Pancreas (tissue), 10 donors: ENCODE measurements at regions not wholly inside any gene's neighbourhood (a gene's known extent, or its start where the extent isn't known, plus 50 kb on each side); places are given as distances from the start of the nearest gene placed in this dataset.

ENCODE experiments used
- ATAC-seq, 4 donors: fragments of 200-7000 bp; cut with Tn5 transposase; one replicate each; pipeline versions ENCODE4 v1.8.0 to v1.9.1; 2020; ENCODE audit warnings: mild to moderate bottlenecking in 4 of 4, moderate library complexity in 4 of 4
- DNase-seq, 6 donors: peaks; one replicate each; pipeline ENCODE4 v3.0.0-alpha.2; 2020
- FAIRE-seq: peaks from 2 replicates; lab custom pipeline; 2012; peaks lifted over from hg19 to GRCh38; lab: Jason Lieb, UNC
- H3K27ac ChIP-seq, 4 donors: fragments of 200-600 bp; sonication (generic); 1 replicate in 3 of 4; 2 replicates in 1 of 4; pipeline versions ENCODE4 v1.5.0 to v1.8.0; 2020
- H3K27me3 ChIP-seq, 4 donors: fragments of 200-600 bp; one replicate each; pipeline ENCODE4 v1.8.0; 2021
- H3K36me3 ChIP-seq, 3 donors: fragments of 200-600 bp; sonication (generic) in 1 of 3; one replicate each; pipeline versions ENCODE4 v1.5.0 to v1.8.0; 2020 to 2021
- H3K4me1 ChIP-seq, 3 donors: fragments of 200-600 bp; one replicate each; pipeline ENCODE4 v1.8.0; 2021
- H3K4me3 ChIP-seq, 4 donors: fragments of 200-600 bp; sonication (generic) in 2 of 4; one replicate each; pipeline versions ENCODE4 v1.5.0 to v1.8.0; 2020 to 2021
- H3K9me3 ChIP-seq, 4 donors: fragments of 200-600 bp; one replicate each; pipeline ENCODE4 v1.8.0; 2021
- WGBS, 2 donors: extraction: QIAGEN DNeasy Blood & Tissue Kit; methylation state at CpG; one replicate each; pipeline ENCODE4 v1.1.7; 2013; 5-methylcytosine and 5-hydroxymethylcytosine counted together
- intact Hi-C, 3 donors: fragments of 100-400 bp; cut with DNase I; formaldehyde crosslinking; loops; one replicate each; pipeline versions ENCODE4 v1.11.1 to v1.14.2; 2022
- TF ChIP-seq, protein P1 (sequence below), 4 donors: fragments of 200-600 bp; sonication (generic) in 3 of 4; IDR thresholded peaks; one replicate each; pipeline versions ENCODE4 v1.5.0 to v1.8.0; 2021; ENCODE audit warnings: antibody characterized with exemption in 4 of 4
- donor health status: healthy with polysubstance abuse.
- donor health status: DM: no; HTN: no; CAD: no; lungs with moderate emphysema.
- donor health status: DM: no; HTN: no; CAD: no.
- donor health status: control.
- donor health status: control.
- donor health status: Bipolar disorder and iron deficiency.
- donor health status: DM: yes; HTN: yes; CAD: no.
- donor health status: DM: no; HTN: no; CAD: no.
- donor health status: DM: no; HTN: no; CAD: no.
- donor health status: DM: yes; HTN: yes; CAD: no.

DNA sequence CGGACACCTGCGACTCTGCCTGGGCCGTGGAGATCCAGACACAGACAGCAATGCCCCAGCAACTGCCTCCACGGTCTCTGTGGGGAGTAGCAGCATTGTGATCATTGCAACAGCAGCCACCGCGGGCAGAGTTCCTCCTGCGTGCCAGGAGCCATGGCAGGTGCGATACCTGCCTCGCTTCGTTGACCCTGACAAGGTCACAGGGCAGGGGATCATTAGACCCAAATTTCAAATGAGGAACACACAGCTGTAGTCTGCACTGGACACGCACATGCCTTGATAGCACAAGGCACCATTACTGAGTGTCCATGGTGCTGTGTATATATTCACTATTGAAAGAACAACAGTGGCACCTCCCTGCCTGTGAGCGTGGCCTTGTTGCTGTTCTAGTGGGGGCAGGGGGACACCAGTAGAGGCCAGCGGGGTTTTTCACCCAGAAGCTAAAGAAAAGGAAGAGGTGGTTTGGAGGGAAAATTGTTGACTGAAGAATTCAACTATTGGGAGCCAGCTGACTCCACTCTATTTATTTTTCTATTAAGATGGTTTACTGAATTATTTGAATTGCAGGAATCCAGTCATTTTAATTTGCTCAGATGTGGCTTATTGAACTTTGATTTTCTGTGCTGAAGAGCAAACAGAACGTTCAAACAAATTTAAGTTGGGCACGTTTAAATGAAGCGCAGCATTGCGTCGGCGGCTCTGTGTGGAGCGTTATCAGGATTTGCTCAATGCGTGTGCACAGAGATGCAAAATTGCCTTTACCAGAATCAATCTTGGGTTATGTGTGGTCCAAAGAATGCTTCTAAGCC lies 60.2 kb upstream of the RPS6KA2 start:
- no peaks in the 10 kb centered on the region for H3K27me3 ChIP-seq
- intact Hi-C loops: no loop called here
- H3K4me1 ChIP-seq: peaks cover 0 to 14% (median 3%) of the 10 kb centered on the region in 3 donors
- TF ChIP-seq, protein P1, sequence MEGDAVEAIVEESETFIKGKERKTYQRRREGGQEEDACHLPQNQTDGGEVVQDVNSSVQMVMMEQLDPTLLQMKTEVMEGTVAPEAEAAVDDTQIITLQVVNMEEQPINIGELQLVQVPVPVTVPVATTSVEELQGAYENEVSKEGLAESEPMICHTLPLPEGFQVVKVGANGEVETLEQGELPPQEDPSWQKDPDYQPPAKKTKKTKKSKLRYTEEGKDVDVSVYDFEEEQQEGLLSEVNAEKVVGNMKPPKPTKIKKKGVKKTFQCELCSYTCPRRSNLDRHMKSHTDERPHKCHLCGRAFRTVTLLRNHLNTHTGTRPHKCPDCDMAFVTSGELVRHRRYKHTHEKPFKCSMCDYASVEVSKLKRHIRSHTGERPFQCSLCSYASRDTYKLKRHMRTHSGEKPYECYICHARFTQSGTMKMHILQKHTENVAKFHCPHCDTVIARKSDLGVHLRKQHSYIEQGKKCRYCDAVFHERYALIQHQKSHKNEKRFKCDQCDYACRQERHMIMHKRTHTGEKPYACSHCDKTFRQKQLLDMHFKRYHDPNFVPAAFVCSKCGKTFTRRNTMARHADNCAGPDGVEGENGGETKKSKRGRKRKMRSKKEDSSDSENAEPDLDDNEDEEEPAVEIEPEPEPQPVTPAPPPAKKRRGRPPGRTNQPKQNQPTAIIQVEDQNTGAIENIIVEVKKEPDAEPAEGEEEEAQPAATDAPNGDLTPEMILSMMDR (IDR thresholded peaks at IDR 0.05): no peak
- H3K27ac ChIP-seq: no peak overlapping the region
- 74 to 80% methylated on average over 21 of the region's 21 CpGs for WGBS, 2 donors
- ATAC-seq (no peak), FAIRE-seq (no peak), DNase-seq (no peak)
- H3K36me3 ChIP-seq: no peaks in the 10 kb centered on the region
- no peak overlapping the region for H3K4me3 ChIP-seq
- no peaks in the 10 kb centered on the region for H3K9me3 ChIP-seq

DNA sequence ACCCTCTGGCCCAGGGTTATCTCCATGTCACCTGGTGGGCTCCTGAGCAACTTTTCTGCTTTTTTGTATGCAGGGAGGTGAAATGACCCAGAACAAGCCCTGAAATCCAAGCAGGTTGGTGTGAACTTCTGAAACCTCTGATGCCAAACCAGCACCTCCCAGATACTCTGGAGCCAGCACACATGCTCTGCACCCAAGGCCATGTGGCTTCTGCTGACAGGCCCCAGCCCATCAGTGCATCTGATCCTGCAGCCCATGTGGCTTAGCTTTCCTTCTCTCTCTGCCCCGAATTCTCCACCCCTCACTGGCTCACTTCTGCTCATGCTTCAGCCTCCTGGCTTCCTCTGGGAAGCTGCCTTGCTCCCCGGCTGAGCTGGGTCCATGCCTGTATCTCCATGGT lies 59.3 kb upstream of the RPS6KA2 start:
- FAIRE-seq (no peak), DNase-seq (no peak), ATAC-seq (no peak)
- TF ChIP-seq, protein P1 (IDR thresholded peaks at IDR 0.05): no peak
- Histone ChIP-seq H3K36me3 (no peaks in the 10 kb centered on the region), H3K27me3 (no peaks in the 10 kb centered on the region), H3K4me3 (no peak overlapping the region), H3K27ac (no peak overlapping the region), H3K4me1 (peaks cover 0 to 14% (median 3%) of the 10 kb centered on the region in 3 donors), H3K9me3 (no peaks in the 10 kb centered on the region)
- intact Hi-C loops: no loop called here
- 83 to 86% methylated on average over 2 of the region's 2 CpGs for WGBS, 2 donors

DNA sequence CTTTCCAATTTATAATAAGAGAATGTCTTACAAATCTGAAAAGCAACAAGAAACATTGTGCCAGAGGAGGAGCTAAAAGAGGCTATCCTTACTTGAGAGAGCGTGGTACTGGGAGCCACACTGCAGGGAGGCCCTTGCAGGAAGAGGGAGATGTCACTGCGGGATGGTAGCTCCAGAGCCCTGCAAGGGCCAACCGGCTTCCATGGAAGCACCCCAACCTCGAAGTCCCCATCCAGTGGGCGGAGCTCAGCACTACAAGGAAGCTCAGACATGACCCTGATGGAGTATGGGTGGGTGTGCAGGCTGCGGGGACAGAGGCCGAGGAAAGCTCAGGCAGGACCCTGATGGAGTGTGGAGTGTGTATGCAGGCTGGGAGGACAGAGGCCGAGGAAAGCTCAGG lies 57.8 kb upstream of the RPS6KA2 start:
- DNase-seq (no peak), ATAC-seq (no peak), FAIRE-seq (no peak)
- 85 to 88% methylated on average over 8 of the region's 8 CpGs for WGBS, 2 donors
- no peak overlapping the region for H3K27ac ChIP-seq
- H3K36me3 ChIP-seq: no peaks in the 10 kb centered on the region
- H3K4me3 ChIP-seq: no peak overlapping the region
- intact Hi-C loops: no loop called here
- no peaks in the 10 kb centered on the region for H3K9me3 ChIP-seq
- H3K27me3 ChIP-seq: no peaks in the 10 kb centered on the region
- TF ChIP-seq, protein P1 (IDR thresholded peaks at IDR 0.05): no peak
- peaks cover 0 to 14% (median 3%) of the 10 kb centered on the region in 3 donors for H3K4me1 ChIP-seq

DNA sequence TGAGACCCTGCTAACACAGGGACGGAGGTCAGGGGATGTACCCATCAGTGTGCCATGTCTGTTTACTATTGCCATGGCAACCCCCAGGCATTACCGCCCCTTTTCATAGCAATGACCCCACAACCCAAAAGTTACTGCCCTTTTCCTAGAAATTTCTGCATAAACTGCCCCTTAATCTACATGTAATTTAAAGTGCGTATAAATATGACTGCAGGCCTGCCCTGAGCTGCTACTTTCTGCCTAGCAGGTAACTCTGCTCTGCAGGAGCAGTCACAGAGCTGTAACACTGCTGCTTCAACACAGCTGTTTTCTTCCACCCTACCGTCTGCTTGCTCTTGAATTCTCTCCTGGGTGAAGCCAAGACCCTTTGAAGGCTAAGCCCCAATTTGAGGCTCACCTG lies 57.1 kb upstream of the RPS6KA2 start:
- WGBS, 2 donors: 95 to 96% methylated on average over 4 of the region's 4 CpGs
- Histone ChIP-seq H3K4me1 (peaks cover 0 to 14% (median 3%) of the 10 kb centered on the region in 3 donors), H3K27ac (peak overlapping the region in 1 of 4 donors; percentile 13), H3K36me3 (no peaks in the 10 kb centered on the region), H3K9me3 (no peaks in the 10 kb centered on the region), H3K4me3 (no peak overlapping the region), H3K27me3 (no peaks in the 10 kb centered on the region)
- ATAC-seq: no peak
- intact Hi-C loops: no loop called here
- DNase-seq: no peak
- FAIRE-seq: no peak
- TF ChIP-seq, protein P1 (IDR thresholded peaks at IDR 0.05): no peak

DNA sequence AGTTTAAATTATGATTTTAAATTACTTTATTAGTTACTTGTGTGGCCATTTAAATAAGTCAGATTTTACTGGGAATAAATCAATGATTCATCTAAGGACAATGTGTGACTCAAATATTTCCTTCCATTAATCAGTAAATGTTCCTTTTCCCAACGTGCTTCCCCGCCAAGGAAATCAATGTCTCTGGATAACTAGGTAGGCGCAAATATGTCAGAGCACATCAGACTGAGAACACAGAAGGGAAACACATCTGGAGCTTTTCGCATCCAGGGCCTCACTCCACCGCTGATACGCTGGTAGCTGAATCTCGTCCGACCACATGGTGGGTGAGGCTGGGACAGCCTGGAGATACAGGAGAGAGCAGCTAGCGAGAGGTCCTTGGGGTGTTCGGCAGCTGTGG lies 56.4 kb upstream of the RPS6KA2 start:
- Histone ChIP-seq H3K27me3 (no peaks in the 10 kb centered on the region), H3K4me3 (no peak overlapping the region), H3K4me1 (peaks cover 0 to 18% (median 3%) of the 10 kb centered on the region in 3 donors), H3K27ac (peak overlapping the region in 2 of 4 donors; percentile 11 to 71), H3K36me3 (no peaks in the 10 kb centered on the region), H3K9me3 (no peaks in the 10 kb centered on the region)
- WGBS, 2 donors: 38 to 42% methylated on average over 10 of the region's 10 CpGs
- FAIRE-seq (no peak), ATAC-seq (peak; percentile 74 to 88 (median 84)), DNase-seq (peak in 3 of 6 donors; percentile 67 to 79 (median 76))
- intact Hi-C loops: no loop called here
- TF ChIP-seq, protein P1 (IDR thresholded peaks at IDR 0.05): no peak
